Lung (tissue), 11 donors: ENCODE measurements at regions not wholly inside any gene's neighbourhood (a gene's known extent, or its start where the extent isn't known, plus 50 kb on each side); places are given as distances from the start of the nearest gene placed in this dataset.

ENCODE experiments used
- ATAC-seq: fragments of 200-7000 bp; cut with Tn5 transposase; one replicate; pipeline ENCODE4 v1.9.1; 2020; ENCODE audit warnings: moderate number of reproducible peaks; ENCODE audit not compliant: insufficient read depth, low FRiP score
- DNase-seq, 3 donors: peaks; one replicate each; pipeline ENCODE4 v3.0.0-alpha.2; 2013 to 2017
- H3K27ac ChIP-seq, 2 donors: one replicate each; pipeline ENCODE4 v1.5.1; 2013; ENCODE audit warnings: mild to moderate bottlenecking in 2 of 2, moderate library complexity in 2 of 2, control low read depth in 1 of 2, inconsistent platforms in 1 of 2, low read depth in 1 of 2, low read length in 1 of 2
- H3K27me3 ChIP-seq, 3 donors: one replicate each; pipeline ENCODE4 v1.5.1; 2013; ENCODE audit warnings: low read length in 2 of 3; ENCODE audit not compliant: control insufficient read depth in 3 of 3, insufficient read depth in 3 of 3
- H3K36me3 ChIP-seq, 4 donors: one replicate each; pipeline ENCODE4 v1.5.1; 2013; ENCODE audit warnings: low read length in 4 of 4, mild to moderate bottlenecking in 1 of 4, moderate library complexity in 1 of 4; ENCODE audit not compliant: control insufficient read depth in 4 of 4, insufficient read depth in 4 of 4
- H3K4me1 ChIP-seq, 5 donors: one replicate each; pipeline ENCODE4 v1.5.1; 2013; ENCODE audit warnings: low read length in 5 of 5, mild to moderate bottlenecking in 2 of 5, moderate library complexity in 1 of 5; ENCODE audit not compliant: control insufficient read depth in 5 of 5, insufficient read depth in 5 of 5
- H3K4me3 ChIP-seq: one replicate; pipeline ENCODE4 v1.5.1; 2013; ENCODE audit warnings: mild to moderate bottlenecking, control low read depth, moderate library complexity
- H3K9ac ChIP-seq, 2 donors: one replicate each; pipeline ENCODE4 v1.5.1; 2013; ENCODE audit warnings: low read length in 2 of 2, control low read depth in 1 of 2; ENCODE audit not compliant: insufficient read depth in 1 of 2
- H3K9me3 ChIP-seq, 4 donors: one replicate each; pipeline ENCODE4 v1.5.1; 2013; ENCODE audit warnings: low read length in 3 of 4, mild to moderate bottlenecking in 1 of 4, moderate library complexity in 1 of 4; ENCODE audit not compliant: control insufficient read depth in 4 of 4, insufficient read depth in 3 of 4
- WGBS, 2 donors: extraction: QIAGEN DNeasy Blood & Tissue Kit; methylation state at CpG; one replicate each; pipeline ENCODE4 v1.1.7; 2013; 5-methylcytosine and 5-hydroxymethylcytosine counted together
- TF ChIP-seq, protein P1 (sequence below): IDR thresholded peaks from 2 replicates; pipeline ENCODE4 v1.5.1; 2012; ENCODE audit warnings: mild to moderate bottlenecking; ENCODE audit errors: control extremely low read depth, extremely low read depth
- donor health status: control.
- donor health status: control.
- donor health status: Bipolar disorder and iron deficiency.
- donor health status: healthy.
- donor health status: DM: yes; HTN: yes; CAD: no.

GRCh38 chr18:1907470-1908206 lies 663.7 kb downstream of the METTL4 start:
- no peaks in the 10 kb centered on the region for H3K36me3 ChIP-seq
- no peak overlapping the region for H3K27ac ChIP-seq
- no peak for ATAC-seq
- H3K4me3 ChIP-seq, result no peak overlapping the region
- H3K9me3 ChIP-seq, result peaks cover 0 to 6% (median 3%) of the 10 kb centered on the region in 4 donors
- H3K9ac ChIP-seq, result no peak overlapping the region
- 77 to 86% methylated on average over 3 of the region's 3 CpGs for WGBS, 2 donors
- no peaks in the 10 kb centered on the region for H3K4me1 ChIP-seq
- TF ChIP-seq, protein P1, sequence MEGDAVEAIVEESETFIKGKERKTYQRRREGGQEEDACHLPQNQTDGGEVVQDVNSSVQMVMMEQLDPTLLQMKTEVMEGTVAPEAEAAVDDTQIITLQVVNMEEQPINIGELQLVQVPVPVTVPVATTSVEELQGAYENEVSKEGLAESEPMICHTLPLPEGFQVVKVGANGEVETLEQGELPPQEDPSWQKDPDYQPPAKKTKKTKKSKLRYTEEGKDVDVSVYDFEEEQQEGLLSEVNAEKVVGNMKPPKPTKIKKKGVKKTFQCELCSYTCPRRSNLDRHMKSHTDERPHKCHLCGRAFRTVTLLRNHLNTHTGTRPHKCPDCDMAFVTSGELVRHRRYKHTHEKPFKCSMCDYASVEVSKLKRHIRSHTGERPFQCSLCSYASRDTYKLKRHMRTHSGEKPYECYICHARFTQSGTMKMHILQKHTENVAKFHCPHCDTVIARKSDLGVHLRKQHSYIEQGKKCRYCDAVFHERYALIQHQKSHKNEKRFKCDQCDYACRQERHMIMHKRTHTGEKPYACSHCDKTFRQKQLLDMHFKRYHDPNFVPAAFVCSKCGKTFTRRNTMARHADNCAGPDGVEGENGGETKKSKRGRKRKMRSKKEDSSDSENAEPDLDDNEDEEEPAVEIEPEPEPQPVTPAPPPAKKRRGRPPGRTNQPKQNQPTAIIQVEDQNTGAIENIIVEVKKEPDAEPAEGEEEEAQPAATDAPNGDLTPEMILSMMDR, result no peak
- no peaks in the 10 kb centered on the region for H3K27me3 ChIP-seq
- DNase-seq, result no peak

DNA sequence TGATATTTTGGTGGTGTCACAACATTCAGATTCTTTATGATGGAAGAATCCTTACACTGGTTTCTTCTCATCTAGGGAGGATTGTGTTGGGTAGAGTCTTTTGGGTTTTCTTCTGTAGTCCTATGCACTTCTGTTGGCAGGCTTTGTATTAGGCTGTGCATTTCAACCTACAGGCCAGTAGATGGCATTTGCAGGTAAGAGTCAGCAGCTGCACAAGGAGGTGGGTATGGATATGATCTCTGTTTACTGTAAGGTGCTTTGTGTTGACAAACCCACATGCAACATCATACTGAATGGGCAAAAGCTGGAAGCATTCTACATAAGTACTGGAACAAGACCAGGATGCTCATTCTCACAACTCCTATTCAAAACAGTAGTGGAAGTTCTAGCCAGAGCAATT lies 656.8 kb downstream of the METTL4 start:
- no peak for ATAC-seq

DNA sequence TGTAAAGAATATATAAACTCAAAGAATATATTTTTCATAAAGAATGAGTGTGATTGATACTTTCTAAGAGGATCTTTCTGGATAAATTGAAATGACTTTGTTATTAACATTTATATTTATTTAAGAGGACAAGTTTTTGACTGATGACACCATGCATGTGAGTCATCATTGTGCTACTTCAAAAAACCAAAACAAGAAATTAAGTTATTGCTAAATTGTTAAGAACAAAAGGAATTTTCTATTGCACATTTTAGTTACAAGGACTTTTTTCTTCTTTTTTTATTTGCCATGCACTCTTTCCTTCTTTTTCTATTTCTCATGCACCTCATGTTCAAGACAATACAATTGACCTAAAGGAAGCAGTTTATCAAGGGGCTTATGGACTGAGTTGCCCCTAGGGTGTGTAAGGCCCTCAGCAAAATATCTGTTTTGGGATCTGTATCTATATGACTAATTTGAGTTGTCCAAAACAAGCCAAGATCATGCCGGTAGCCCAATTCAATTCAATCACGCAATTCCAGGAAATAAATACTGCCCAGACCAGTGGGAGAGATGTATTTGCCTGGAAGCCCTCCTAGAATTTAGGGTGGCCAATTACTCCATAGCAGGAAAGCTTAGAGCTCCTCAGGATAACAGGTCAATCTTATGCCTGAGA lies 654.3 kb downstream of the METTL4 start:
- 95% methylated on average over 2 of the region's 2 CpGs for WGBS, 2 donors
- TF ChIP-seq, protein P1, result no peak
- no peaks in the 10 kb centered on the region for H3K4me1 ChIP-seq
- H3K9me3 ChIP-seq, result peaks cover 0 to 8% (median 3%) of the 10 kb centered on the region in 4 donors
- DNase-seq, result no peak
- H3K36me3 ChIP-seq, result no peaks in the 10 kb centered on the region
- H3K4me3 ChIP-seq, result no peak overlapping the region
- ATAC-seq, result no peak
- H3K27ac ChIP-seq, result no peak overlapping the region
- no peak overlapping the region for H3K9ac ChIP-seq
- no peaks in the 10 kb centered on the region for H3K27me3 ChIP-seq

More for the DNA sequence above, 656.8 kb downstream of the METTL4 start:
- Histone ChIP-seq H3K4me1 (no peaks in the 10 kb centered on the region), H3K4me3 (no peak overlapping the region), H3K9ac (no peak overlapping the region), H3K36me3 (no peaks in the 10 kb centered on the region), H3K9me3 (peaks cover 0 to 14% (median 5%) of the 10 kb centered on the region in 4 donors), H3K27ac (no peak overlapping the region), H3K27me3 (no peaks in the 10 kb centered on the region)
- no peak for DNase-seq
- TF ChIP-seq, protein P1, result no peak
